Transverse colon (tissue), 4 donors: ENCODE measurements at regions not wholly inside any gene's neighbourhood (a gene's known extent, or its start where the extent isn't known, plus 50 kb on each side); places are given as distances from the start of the nearest gene placed in this dataset.

ENCODE experiments used
- DNase-seq: peaks from one replicate; pipeline ENCODE4 v3.0.0-alpha.2; 2019
- H3K27ac ChIP-seq, 4 donors: fragments of 200-600 bp; sonication (generic); 2 replicates each; pipeline ENCODE4 v1.5.1; 2016 to 2018; ENCODE audit warnings: inconsistent platforms in 4 of 4
- H3K27me3 ChIP-seq: fragments of 200-600 bp; sonication (generic); 2 replicates; pipeline ENCODE4 v1.5.1; 2017; ENCODE audit warnings: inconsistent platforms
- H3K36me3 ChIP-seq, 4 donors: fragments of 200-600 bp; sonication (generic); 2 replicates each; pipeline ENCODE4 v1.5.1; 2017 to 2019; ENCODE audit warnings: inconsistent platforms in 4 of 4
- H3K4me1 ChIP-seq, 4 donors: fragments of 200-600 bp; sonication (generic); 2 replicates each; pipeline ENCODE4 v1.5.1; 2017 to 2020; ENCODE audit warnings: inconsistent platforms in 4 of 4
- H3K4me3 ChIP-seq, 4 donors: fragments of 200-600 bp; sonication (generic); 1 replicate in 1 of 4; 2 replicates in 3 of 4; pipeline versions ENCODE4 v1.5.1 to v1.6.1; 2017 to 2019; ENCODE audit warnings: inconsistent platforms in 4 of 4
- H3K9me3 ChIP-seq, 2 donors: fragments of 200-600 bp; sonication (generic); 2 replicates each; pipeline ENCODE4 v1.5.1; 2017 to 2019; ENCODE audit warnings: inconsistent platforms in 2 of 2
- EP300 ChIP-seq: sonication (generic); formaldehyde crosslinking; IDR thresholded peaks from one replicate; pipeline ENCODE4 v1.6.1; 2017; ENCODE audit warnings: antibody characterized with exemption, low read depth
- POLR2A ChIP-seq: fragments of 450-650 bp; IDR thresholded peaks from one replicate; pipeline ENCODE4 v1.6.1; 2016; ENCODE audit warnings: antibody characterized with exemption, mild to moderate bottlenecking, moderate library complexity
- POLR2AphosphoS5 ChIP-seq, 3 donors: sonication (generic); formaldehyde crosslinking; IDR thresholded peaks; one replicate each; pipeline ENCODE4 v1.6.1; 2016; ENCODE audit warnings: antibody characterized with exemption in 3 of 3
- WGBS, 2 donors: methylation state at CpG; one replicate each; pipeline ENCODE4 v1.1.5; 2018; ENCODE audit warnings: low coverage in 1 of 2; 5-methylcytosine and 5-hydroxymethylcytosine counted together
- in situ Hi-C, 4 donors: fragments of 200-750 bp; cut with MboI; loops; one replicate each; pipeline versions ENCODE4 v1.15.0 to v1.15.1; 2017; ENCODE audit warnings: low sequenced_read_pairs in 3 of 4, low pct_ligation_motif_present in 1 of 4, low pct_unique_long_range_greater_than_20kb in 1 of 4
- intact Hi-C: fragments of 100-400 bp; cut with DNase I; formaldehyde crosslinking; loops from one replicate; pipeline ENCODE4 v1.15.1; 2023; ENCODE audit warnings: low total_unique reads
- TF ChIP-seq, protein P1 (sequence below), 5 experiments: fragments of 200-600 bp in 3 of 5; fragments of 450-650 bp in 2 of 5; sonication (generic) in 3 of 5; IDR thresholded peaks; 1 replicate in 2 of 5; 2 replicates in 3 of 5; pipeline ENCODE4 v1.5.1; 2016 to 2017; ENCODE audit warnings: antibody characterized with exemption in 5 of 5, inconsistent platforms in 3 of 5, mild to moderate bottlenecking in 2 of 5, moderate library complexity in 1 of 5

DNA sequence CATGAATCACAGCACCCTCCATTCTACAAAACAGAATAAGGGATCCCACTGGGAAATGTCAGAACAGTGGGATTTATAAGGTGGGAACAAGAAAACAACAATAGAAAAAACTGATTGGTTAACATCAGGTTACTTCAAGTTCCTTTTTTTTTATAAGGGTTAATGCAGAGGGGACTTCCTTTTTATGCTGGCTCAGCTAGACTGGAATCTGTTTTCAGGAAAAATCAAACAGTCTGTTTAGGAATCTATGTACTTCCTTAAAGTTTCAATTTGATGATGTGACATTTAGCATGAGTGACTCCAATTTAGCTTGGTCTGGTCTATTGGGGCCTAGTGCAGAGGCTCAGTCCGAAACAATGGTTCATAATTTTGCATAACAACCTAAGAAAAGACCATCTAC is 192.9 kb downstream of the ADGRA3 start:
- intact Hi-C loops (no loop called here), in situ Hi-C loops (no loop called here)
- H3K4me1 ChIP-seq: no peaks in the 10 kb centered on the region
- DNase-seq: no peak
- no peaks in the 10 kb centered on the region for H3K27me3 ChIP-seq
- TF ChIP-seq EP300: no peak
- no peak for TF ChIP-seq POLR2A
- TF ChIP-seq, protein P1, sequence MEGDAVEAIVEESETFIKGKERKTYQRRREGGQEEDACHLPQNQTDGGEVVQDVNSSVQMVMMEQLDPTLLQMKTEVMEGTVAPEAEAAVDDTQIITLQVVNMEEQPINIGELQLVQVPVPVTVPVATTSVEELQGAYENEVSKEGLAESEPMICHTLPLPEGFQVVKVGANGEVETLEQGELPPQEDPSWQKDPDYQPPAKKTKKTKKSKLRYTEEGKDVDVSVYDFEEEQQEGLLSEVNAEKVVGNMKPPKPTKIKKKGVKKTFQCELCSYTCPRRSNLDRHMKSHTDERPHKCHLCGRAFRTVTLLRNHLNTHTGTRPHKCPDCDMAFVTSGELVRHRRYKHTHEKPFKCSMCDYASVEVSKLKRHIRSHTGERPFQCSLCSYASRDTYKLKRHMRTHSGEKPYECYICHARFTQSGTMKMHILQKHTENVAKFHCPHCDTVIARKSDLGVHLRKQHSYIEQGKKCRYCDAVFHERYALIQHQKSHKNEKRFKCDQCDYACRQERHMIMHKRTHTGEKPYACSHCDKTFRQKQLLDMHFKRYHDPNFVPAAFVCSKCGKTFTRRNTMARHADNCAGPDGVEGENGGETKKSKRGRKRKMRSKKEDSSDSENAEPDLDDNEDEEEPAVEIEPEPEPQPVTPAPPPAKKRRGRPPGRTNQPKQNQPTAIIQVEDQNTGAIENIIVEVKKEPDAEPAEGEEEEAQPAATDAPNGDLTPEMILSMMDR (IDR thresholded peaks at IDR 0.05): no peak
- H3K36me3 ChIP-seq: no peaks in the 10 kb centered on the region
- H3K9me3 ChIP-seq: no peaks in the 10 kb centered on the region
- WGBS, 2 donors: 42 to 75% methylated on average over 1 of the region's 1 CpG
- H3K4me3 ChIP-seq: no peak overlapping the region
- H3K27ac ChIP-seq: no peak overlapping the region

DNA sequence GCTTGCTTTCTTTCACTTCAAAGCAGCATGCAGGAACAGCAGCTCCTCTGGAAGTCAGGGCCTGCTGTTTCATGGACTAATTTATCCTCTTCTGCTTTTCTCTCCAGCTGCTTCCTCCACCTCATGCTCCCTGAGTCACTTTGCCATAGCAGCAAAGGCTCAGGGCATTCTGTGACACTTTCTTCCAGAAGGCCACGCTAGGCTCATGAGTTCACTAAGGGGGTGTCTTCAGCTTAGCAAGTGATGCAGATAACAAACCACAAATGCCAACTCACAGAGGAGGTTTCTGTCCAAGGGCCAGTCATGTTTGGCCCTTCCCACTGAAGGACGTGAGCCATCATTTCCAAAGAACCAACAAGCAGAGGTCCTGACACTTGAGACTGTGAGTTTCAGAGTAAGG is 200.2 kb downstream of the ADGRA3 start:
- Histone ChIP-seq H3K36me3 (no peaks in the 10 kb centered on the region), H3K9me3 (no peaks in the 10 kb centered on the region), H3K4me1 (no peaks in the 10 kb centered on the region), H3K27ac (no peak overlapping the region), H3K27me3 (no peaks in the 10 kb centered on the region), H3K4me3 (no peak overlapping the region)
- TF ChIP-seq POLR2AphosphoS5 (IDR thresholded peaks at IDR 0.05) (no peak), EP300 (no peak), POLR2A (no peak)
- TF ChIP-seq, protein P1 (IDR thresholded peaks at IDR 0.05): no peak
- DNase-seq: no peak
- in situ Hi-C loops: no loop called here
- intact Hi-C loops: no loop called here
- WGBS, 2 donors: 61 to 90% methylated on average over 2 of the region's 2 CpGs

DNA sequence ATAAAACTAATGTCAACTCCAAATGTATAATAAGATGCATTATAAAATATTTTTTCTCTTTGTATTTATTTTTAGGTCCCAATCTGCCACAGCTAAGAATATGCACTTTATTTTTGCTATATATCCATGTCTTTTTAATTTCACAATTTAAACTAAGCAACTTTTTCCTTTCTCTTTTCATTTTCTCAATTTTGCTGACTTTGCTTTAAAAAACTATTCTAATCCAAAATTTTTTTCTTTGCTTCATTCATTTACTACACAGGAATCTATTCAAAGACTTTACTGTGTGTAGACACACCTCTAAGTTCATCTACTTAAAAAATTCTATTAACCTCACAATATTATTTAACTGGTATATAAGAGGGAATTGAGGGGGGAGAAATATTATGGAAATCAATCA is 201.9 kb downstream of the ADGRA3 start:
- no peaks in the 10 kb centered on the region for H3K4me1 ChIP-seq
- intact Hi-C loops (no loop called here), in situ Hi-C loops (no loop called here)
- no peaks in the 10 kb centered on the region for H3K9me3 ChIP-seq
- no peak for TF ChIP-seq POLR2AphosphoS5 (IDR thresholded peaks at IDR 0.05)
- TF ChIP-seq EP300: no peak
- TF ChIP-seq, protein P1 (IDR thresholded peaks at IDR 0.05): no peak
- no peak for TF ChIP-seq POLR2A
- no peaks in the 10 kb centered on the region for H3K36me3 ChIP-seq
- H3K27me3 ChIP-seq: no peaks in the 10 kb centered on the region
- no peak overlapping the region for H3K27ac ChIP-seq
- DNase-seq: no peak
- H3K4me3 ChIP-seq: no peak overlapping the region

DNA sequence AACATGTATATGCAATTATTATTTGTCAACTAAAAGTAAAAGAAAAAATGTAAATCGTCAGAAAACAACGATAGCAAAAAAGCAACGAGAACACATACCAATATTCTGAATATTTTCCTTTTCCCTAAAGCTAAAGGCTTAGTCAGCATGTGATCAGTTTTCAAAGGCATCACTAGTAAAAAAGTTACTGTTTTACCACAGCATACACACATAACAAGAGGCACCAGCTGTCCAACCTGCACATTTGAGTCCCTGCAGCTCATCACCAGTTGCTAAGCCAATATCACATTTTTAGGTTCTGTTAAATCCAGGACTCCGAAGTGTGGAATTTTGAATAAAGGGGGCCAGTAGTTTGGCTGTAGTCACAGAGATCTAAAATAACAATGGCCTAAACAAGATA is 203.8 kb downstream of the ADGRA3 start:
- intact Hi-C loops: no loop called here
- in situ Hi-C loops: no loop called here
- Histone ChIP-seq H3K36me3 (no peaks in the 10 kb centered on the region), H3K4me3 (no peak overlapping the region), H3K9me3 (no peaks in the 10 kb centered on the region), H3K4me1 (no peaks in the 10 kb centered on the region), H3K27ac (no peak overlapping the region), H3K27me3 (no peaks in the 10 kb centered on the region)
- 73 to 88% methylated on average over 3 to 4 of the region's 4 CpGs for WGBS, 2 donors
- TF ChIP-seq, protein P1 (IDR thresholded peaks at IDR 0.05): no peak
- TF ChIP-seq POLR2AphosphoS5 (IDR thresholded peaks at IDR 0.05) (no peak), POLR2A (no peak), EP300 (no peak)
- no peak for DNase-seq
